GM23248 (cell line): ENCODE measurements at regions not wholly inside any gene's neighbourhood (a gene's known extent, or its start where the extent isn't known, plus 50 kb on each side); places are given as distances from the start of the nearest gene placed in this dataset.

Experiments used
- EZH2 ChIP-seq: fragments of 200-600 bp; sonication (generic); IDR thresholded peaks from 2 replicates; pipeline ENCODE4 v1.6.1; 2018; ENCODE audit warnings: antibody characterized with exemption, mild to moderate bottlenecking; ENCODE audit not compliant: insufficient read depth, poor library complexity, severe bottlenecking
- EZH2phosphoT487 ChIP-seq: fragments of 200-600 bp; sonication (generic); IDR thresholded peaks from 2 replicates; pipeline ENCODE4 v1.6.1; 2018; ENCODE audit warnings: antibody characterized with exemption, moderate library complexity, mild to moderate bottlenecking, low read depth; ENCODE audit not compliant: insufficient read depth

- TF ChIP-seq EZH2: no peak
- TF ChIP-seq EZH2phosphoT487: no peak
Measured at GRCh38 chr7:20477067-20477466, 138.4 kb upstream of the ABCB5 start.
